ENCODE measurements at regions not wholly inside any gene's neighbourhood (a gene's known extent, or its start where the extent isn't known, plus 50 kb on each side); places are given as distances from the start of the nearest gene placed in this dataset.
"Not testable (repeated sequence)": the region's sequence is repeated elsewhere in the genome, so short reads cannot be mapped to it uniquely, and the experiment has no call there.

- Mint-ChIP-seq H3K4me1 (ENCODE audit: low read depth) (no peaks in the 10 kb centered on the region), H3K4me3 (no peak overlapping the region), H3K9me3 (no peaks in the 10 kb centered on the region), H3K36me3 (ENCODE audit: low read depth) (no peaks in the 10 kb centered on the region), H3K27me3 (peaks cover 4% of the 10 kb centered on the region), H3K27ac (no peak overlapping the region)
Observed at GRCh38 chr2:58714238-58714637, 473.1 kb upstream of the FANCL start.

- Mint-ChIP-seq H3K27me3 (peaks cover 4% of the 10 kb centered on the region), H3K36me3 (ENCODE audit: low read depth) (no peaks in the 10 kb centered on the region), H3K27ac (no peak overlapping the region), H3K4me3 (no peak overlapping the region), H3K9me3 (no peaks in the 10 kb centered on the region), H3K4me1 (ENCODE audit: low read depth) (no peaks in the 10 kb centered on the region)
Observed at GRCh38 chr2:58710795-58711279, 469.7 kb upstream of the FANCL start.

GRCh38 chr2:58709687-58710354 lies 468.7 kb upstream of the FANCL start:
- Mint-ChIP-seq H3K27ac (no peak overlapping the region), H3K27me3 (peaks cover 4% of the 10 kb centered on the region), H3K4me1 (ENCODE audit: low read depth) (no peaks in the 10 kb centered on the region), H3K9me3 (no peaks in the 10 kb centered on the region), H3K36me3 (ENCODE audit: low read depth) (no peaks in the 10 kb centered on the region), H3K4me3 (no peak overlapping the region)

- H3K27me3 Mint-ChIP-seq = peaks cover 3% of the 10 kb centered on the region
- no peaks in the 10 kb centered on the region for H3K4me1 Mint-ChIP-seq (ENCODE audit: low read depth)
- H3K4me3 Mint-ChIP-seq = no peak overlapping the region
- H3K36me3 Mint-ChIP-seq (ENCODE audit: low read depth) = no peaks in the 10 kb centered on the region
- no peak overlapping the region for H3K27ac Mint-ChIP-seq
- H3K9me3 Mint-ChIP-seq = no peaks in the 10 kb centered on the region
Observed at GRCh38 chr2:58709274-58709673, 468.1 kb upstream of the FANCL start.

DNA sequence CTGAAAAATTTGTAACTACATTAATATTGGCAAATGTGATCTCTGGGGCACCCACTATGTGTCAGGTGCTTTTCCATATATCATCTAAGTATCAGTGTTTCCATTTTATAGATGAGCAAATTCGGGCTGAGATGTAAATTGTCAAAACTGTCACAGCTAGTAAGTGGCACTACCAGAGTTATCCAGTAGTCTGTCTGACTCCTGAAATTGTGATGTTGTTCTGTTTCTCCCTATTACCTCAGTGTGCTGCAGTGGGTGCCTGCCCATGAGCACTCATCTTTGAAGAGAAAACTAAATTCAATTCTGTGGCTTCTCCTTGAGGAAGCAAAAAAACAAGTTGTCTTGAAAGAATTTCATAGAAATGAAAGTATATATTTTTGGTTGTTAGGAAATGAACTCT lies 467.4 kb upstream of the FANCL start:
- no peaks in the 10 kb centered on the region for H3K4me1 Mint-ChIP-seq (ENCODE audit: low read depth)
- no peaks in the 10 kb centered on the region for H3K36me3 Mint-ChIP-seq (ENCODE audit: low read depth)
- H3K9me3 Mint-ChIP-seq = no peaks in the 10 kb centered on the region
- H3K27ac Mint-ChIP-seq = no peak overlapping the region
- H3K27me3 Mint-ChIP-seq = no peaks in the 10 kb centered on the region
- no peak overlapping the region for H3K4me3 Mint-ChIP-seq

- Mint-ChIP-seq H3K4me3 (no peak overlapping the region), H3K4me1 (ENCODE audit: low read depth) (no peaks in the 10 kb centered on the region), H3K36me3 (ENCODE audit: low read depth) (no peaks in the 10 kb centered on the region), H3K9me3 (no peaks in the 10 kb centered on the region), H3K27ac (no peak overlapping the region), H3K27me3 (no peaks in the 10 kb centered on the region)
Observed at GRCh38 chr2:58702302-58702885, 461.3 kb upstream of the FANCL start.

- no peaks in the 10 kb centered on the region for H3K27me3 Mint-ChIP-seq
- H3K9me3 Mint-ChIP-seq = no peaks in the 10 kb centered on the region
- no peaks in the 10 kb centered on the region for H3K4me1 Mint-ChIP-seq (ENCODE audit: low read depth)
- no peak overlapping the region for H3K27ac Mint-ChIP-seq
- H3K36me3 Mint-ChIP-seq (ENCODE audit: low read depth) = no peaks in the 10 kb centered on the region
- no peak overlapping the region for H3K4me3 Mint-ChIP-seq
Observed at GRCh38 chr2:58701688-58702301, 460.7 kb upstream of the FANCL start.

- Mint-ChIP-seq H3K27me3 (no peaks in the 10 kb centered on the region), H3K4me1 (ENCODE audit: low read depth) (no peaks in the 10 kb centered on the region), H3K9me3 (no peaks in the 10 kb centered on the region), H3K4me3 (no peak overlapping the region), H3K36me3 (ENCODE audit: low read depth) (no peaks in the 10 kb centered on the region), H3K27ac (no peak overlapping the region)
Observed at GRCh38 chr2:58700591-58700990, 459.5 kb upstream of the FANCL start.

GRCh38 chr2:58699411-58699810 lies 458.3 kb upstream of the FANCL start:
- Mint-ChIP-seq H3K4me3 (no peak overlapping the region), H3K27me3 (no peaks in the 10 kb centered on the region), H3K27ac (no peak overlapping the region), H3K9me3 (no peaks in the 10 kb centered on the region), H3K36me3 (ENCODE audit: low read depth) (no peaks in the 10 kb centered on the region), H3K4me1 (ENCODE audit: low read depth) (no peaks in the 10 kb centered on the region)

DNA sequence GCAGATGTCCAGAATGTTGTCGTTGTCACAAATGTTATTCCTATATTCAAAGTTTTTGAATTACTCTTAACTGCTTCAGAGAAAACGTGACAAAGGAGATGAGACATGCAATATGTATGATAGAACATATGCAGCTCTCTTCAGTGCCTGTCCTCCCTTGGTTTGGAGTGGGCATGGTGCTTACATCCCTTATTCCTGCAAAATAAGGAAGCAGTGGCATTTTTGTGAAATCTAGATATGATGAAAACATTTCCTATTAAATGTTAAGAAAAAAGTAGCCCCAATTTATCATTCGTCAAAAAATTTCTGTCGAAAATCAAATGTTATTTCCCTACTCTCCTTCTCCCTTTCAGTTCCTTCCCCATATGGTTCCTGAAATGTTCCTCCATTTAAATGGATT lies 457.5 kb upstream of the FANCL start:
- Mint-ChIP-seq H3K27ac (no peak overlapping the region), H3K9me3 (no peaks in the 10 kb centered on the region), H3K27me3 (no peaks in the 10 kb centered on the region), H3K4me1 (ENCODE audit: low read depth) (no peaks in the 10 kb centered on the region), H3K4me3 (no peak overlapping the region), H3K36me3 (ENCODE audit: low read depth) (no peaks in the 10 kb centered on the region)

DNA sequence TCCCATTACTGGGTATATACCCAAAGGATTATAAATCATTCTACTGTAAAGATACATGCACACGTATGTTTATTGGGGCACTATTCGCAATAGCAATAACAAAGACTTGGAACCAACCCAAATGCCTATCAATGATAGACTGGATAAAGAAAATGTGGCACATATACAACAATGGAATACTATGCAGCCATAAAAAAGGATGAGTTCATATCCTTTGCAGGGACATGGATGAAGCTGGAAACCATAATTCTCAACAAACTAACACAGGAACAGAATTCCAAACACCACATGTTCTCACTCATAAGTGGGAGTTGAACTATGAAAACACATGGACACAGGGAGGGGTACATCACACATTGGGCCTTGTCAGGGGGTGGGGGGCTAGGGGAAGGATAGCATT lies 453.0 kb upstream of the FANCL start:
- not testable (repeated sequence) for H3K4me1 Mint-ChIP-seq (ENCODE audit: low read depth); H3K36me3 Mint-ChIP-seq (ENCODE audit: low read depth)

GRCh38 chr2:58691041-58691440 lies 449.9 kb upstream of the FANCL start:
- peaks cover 10% of the 10 kb centered on the region for H3K27me3 Mint-ChIP-seq
- H3K4me3 Mint-ChIP-seq; H3K4me1 Mint-ChIP-seq (ENCODE audit: low read depth): not testable (repeated sequence)

More for the DNA sequence above, 453.0 kb upstream of the FANCL start:
- H3K27me3 Mint-ChIP-seq = peaks cover 10% of the 10 kb centered on the region
- not testable (repeated sequence) for H3K4me3 Mint-ChIP-seq, H3K9me3 Mint-ChIP-seq, H3K27ac Mint-ChIP-seq

DNA sequence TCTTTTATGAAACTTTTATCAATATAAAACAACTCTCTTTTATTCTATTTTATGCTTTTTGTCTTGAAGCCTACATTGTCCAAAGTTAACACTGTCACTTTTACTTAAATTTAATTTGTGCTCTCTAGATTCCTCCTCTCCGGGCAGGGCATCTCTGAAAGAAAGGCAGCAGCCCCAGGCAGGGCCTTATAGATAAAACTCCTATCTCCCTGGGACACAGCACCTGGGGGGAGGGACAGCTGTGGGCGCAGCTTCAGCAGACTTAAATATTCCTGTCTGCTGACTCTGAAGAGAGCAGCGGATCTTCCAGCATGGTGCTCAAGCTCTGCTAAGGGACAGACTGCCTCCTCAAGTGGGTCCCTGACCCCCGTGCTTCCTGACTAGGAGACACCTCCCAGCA lies 447.7 kb upstream of the FANCL start:
- Mint-ChIP-seq H3K4me3 (no peak overlapping the region), H3K27me3 (peaks cover 10% of the 10 kb centered on the region), H3K4me1 (ENCODE audit: low read depth) (no peaks in the 10 kb centered on the region), H3K36me3 (ENCODE audit: low read depth) (no peaks in the 10 kb centered on the region), H3K9me3 (peaks cover 3% of the 10 kb centered on the region), H3K27ac (no peak overlapping the region)

More at GRCh38 chr2:58691041-58691440, 449.9 kb upstream of the FANCL start:
- H3K9me3 Mint-ChIP-seq; H3K27ac Mint-ChIP-seq; H3K36me3 Mint-ChIP-seq (ENCODE audit: low read depth): not testable (repeated sequence)

DNA sequence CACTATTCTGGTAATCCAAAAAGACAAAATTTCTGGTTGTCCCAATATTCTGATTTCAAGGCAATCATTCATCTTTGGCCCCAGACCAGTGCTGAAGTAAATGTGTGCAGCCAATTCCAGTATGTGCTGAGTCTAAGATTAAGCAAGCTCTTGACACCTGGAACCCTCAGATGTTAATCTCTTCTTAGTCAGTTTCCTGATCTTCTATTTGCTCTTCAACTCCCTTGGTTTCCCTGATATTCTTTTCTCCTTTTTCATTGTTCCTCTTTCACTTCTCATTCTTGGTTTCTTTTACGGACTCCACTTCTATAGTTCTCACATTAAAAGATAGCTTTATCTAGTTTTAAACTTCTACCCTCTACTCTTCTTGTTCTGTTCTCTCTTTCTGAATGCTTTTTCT lies 445.7 kb upstream of the FANCL start:
- Mint-ChIP-seq H3K4me1 (ENCODE audit: low read depth) (no peaks in the 10 kb centered on the region), H3K27ac (no peak overlapping the region)

GRCh38 chr2:58680755-58681310 lies 439.7 kb upstream of the FANCL start:
- no peak overlapping the region for H3K27ac Mint-ChIP-seq
- H3K9me3 Mint-ChIP-seq = no peaks in the 10 kb centered on the region
- H3K4me1 Mint-ChIP-seq (ENCODE audit: low read depth) = no peaks in the 10 kb centered on the region
- H3K4me3 Mint-ChIP-seq = no peak overlapping the region
- no peaks in the 10 kb centered on the region for H3K36me3 Mint-ChIP-seq (ENCODE audit: low read depth)
- no peaks in the 10 kb centered on the region for H3K27me3 Mint-ChIP-seq

More for the DNA sequence above, 445.7 kb upstream of the FANCL start:
- Mint-ChIP-seq H3K9me3 (peaks cover 3% of the 10 kb centered on the region), H3K27me3 (peaks cover 10% of the 10 kb centered on the region), H3K36me3 (ENCODE audit: low read depth) (no peaks in the 10 kb centered on the region), H3K4me3 (no peak overlapping the region)
